ENCODE measurements at regions not wholly inside any gene's neighbourhood (a gene's known extent, or its start where the extent isn't known, plus 50 kb on each side); places are given as distances from the start of the nearest gene placed in this dataset.

GRCh38 chr17:15130426-15130825, 134.7 kb downstream of the PMP22 start:
- no peak for DNase-seq (ENCODE audit: extremely low read depth, low read depth)
- no peak overlapping the region for H3K4me3 ChIP-seq (replicated peaks; ENCODE audit: low read depth, low read length)
- no peak for TF ChIP-seq CTCF (IDR thresholded peaks at IDR 0.05; ENCODE audit: low read depth, low read length, missing control alignments)

GRCh38 chr17:15129986-15130385, 135.1 kb downstream of the PMP22 start:
- no peak for TF ChIP-seq CTCF (IDR thresholded peaks at IDR 0.05; ENCODE audit: low read depth, low read length, missing control alignments)
- H3K4me3 ChIP-seq (replicated peaks; ENCODE audit: low read depth, low read length): no peak overlapping the region
- DNase-seq (ENCODE audit: extremely low read depth, low read depth): no peak

GRCh38 chr17:15124746-15125145, 140.4 kb downstream of the PMP22 start:
- no peak for TF ChIP-seq CTCF (IDR thresholded peaks at IDR 0.05; ENCODE audit: low read depth, low read length, missing control alignments)
- no peak for DNase-seq (ENCODE audit: extremely low read depth, low read depth)

GRCh38 chr17:15124264-15124595, 140.9 kb downstream of the PMP22 start:
- no peak for TF ChIP-seq CTCF (IDR thresholded peaks at IDR 0.05; ENCODE audit: low read depth, low read length, missing control alignments)
- no peak for DNase-seq (ENCODE audit: extremely low read depth, low read depth)
- H3K4me3 ChIP-seq (replicated peaks; ENCODE audit: low read depth, low read length): no peak overlapping the region

More at GRCh38 chr17:15124746-15125145, 140.4 kb downstream of the PMP22 start:
- H3K4me3 ChIP-seq (replicated peaks; ENCODE audit: low read depth, low read length): no peak overlapping the region

DNA sequence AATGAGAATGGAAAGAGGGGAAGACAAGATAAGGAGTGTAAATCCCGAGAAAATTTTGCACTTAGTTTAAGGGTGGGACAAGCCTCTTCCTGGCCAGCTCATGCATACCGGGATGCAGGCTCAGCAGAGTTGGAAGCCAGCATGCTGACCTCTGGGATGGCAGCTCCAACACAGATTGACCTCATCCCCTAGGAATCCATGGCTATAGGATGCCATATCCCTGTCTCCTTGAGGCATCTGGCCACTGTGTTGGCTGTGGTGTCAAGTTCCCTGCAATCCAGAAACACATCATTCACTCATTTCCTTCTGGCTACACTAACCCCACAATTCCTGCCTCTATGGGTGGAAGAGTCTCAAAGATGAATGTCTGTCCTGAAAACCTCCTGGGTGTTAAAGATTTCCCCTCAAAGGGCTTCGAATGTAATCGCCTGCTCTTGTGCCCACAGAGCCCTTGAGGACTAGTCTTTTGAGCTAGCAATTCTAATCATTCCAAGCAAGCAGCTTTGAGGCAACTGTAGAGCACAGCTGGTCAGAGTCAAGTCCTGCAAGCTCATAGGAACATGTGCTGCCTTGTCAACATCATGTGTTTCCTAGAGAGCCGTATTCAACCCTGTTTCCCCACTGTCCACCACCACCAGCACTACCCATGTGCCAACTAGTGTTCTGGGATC, 141.4 kb downstream of the PMP22 start:
- DNase-seq (ENCODE audit: extremely low read depth, low read depth): peak; percentile 92
- TF ChIP-seq CTCF (IDR thresholded peaks at IDR 0.05; ENCODE audit: low read depth, low read length, missing control alignments): no peak
- no peak overlapping the region for H3K4me3 ChIP-seq (replicated peaks; ENCODE audit: low read depth, low read length)

- DNase-seq (ENCODE audit: extremely low read depth, low read depth): no peak
- TF ChIP-seq CTCF (IDR thresholded peaks at IDR 0.05; ENCODE audit: low read depth, low read length, missing control alignments): no peak
- no peak overlapping the region for H3K4me3 ChIP-seq (replicated peaks; ENCODE audit: low read depth, low read length)
These were observed 142.3 kb downstream of the PMP22 start for GRCh38 chr17:15122857-15123256.

DNA sequence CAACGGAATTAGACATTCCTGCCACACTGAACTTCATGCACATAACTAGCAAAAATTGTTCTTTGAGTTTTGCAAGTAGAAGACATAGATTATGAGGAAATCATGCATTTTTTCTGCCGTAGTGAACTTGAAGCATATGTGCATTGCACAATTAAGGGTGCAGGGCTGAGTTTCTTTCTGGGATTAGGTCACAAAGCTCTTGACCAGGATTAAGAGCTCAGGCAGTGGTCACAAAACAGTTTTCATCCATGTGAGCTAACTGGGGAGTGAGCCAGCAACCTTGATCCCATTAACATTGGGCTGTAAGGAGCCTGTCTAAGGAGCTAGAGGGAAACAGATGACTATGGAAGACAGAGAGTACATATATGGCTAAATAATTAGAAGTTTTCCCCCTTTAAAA, 143.7 kb downstream of the PMP22 start:
- TF ChIP-seq CTCF (IDR thresholded peaks at IDR 0.05; ENCODE audit: low read depth, low read length, missing control alignments): no peak
- no peak for DNase-seq (ENCODE audit: extremely low read depth, low read depth)
- no peak overlapping the region for H3K4me3 ChIP-seq (replicated peaks; ENCODE audit: low read depth, low read length)
